K562 (cell line): ENCODE measurements at regions not wholly inside any gene's neighbourhood (a gene's known extent, or its start where the extent isn't known, plus 50 kb on each side); places are given as distances from the start of the nearest gene placed in this dataset.

ENCODE experiments used
- ATAC-seq: fragments of 200-7000 bp; cut with Tn5 transposase; 3 replicates; pipeline ENCODE4 v1.9.1; 2020; ENCODE audit warnings: moderate library complexity
- BruUV-seq: library from RNA; stranded (reverse); fragments of 400-500 nt; replicated peaks from 2 replicates; lab custom pipeline; 2021; lab: Mats Ljungman, UMichigan
- CTCF ChIA-PET: fragments of 300-600 bp; formaldehyde crosslinking; extraction: SDS; loops from one replicate; lab custom pipeline; 2021; ENCODE audit warnings: low intra/inter-chr PET ratio; lab: Yijun Ruan, JAX
- POLR2A ChIA-PET: fragments of 300-600, 350-650 bp; sonication (Branson Sonifier 250); formaldehyde crosslinking; extraction: SDS; loops from one replicate; lab custom pipeline; 2021; ENCODE audit warnings: antibody characterized with exemption, inconsistent platforms; lab: Yijun Ruan, JAX
- DNase-seq, 4 experiments: peaks; one replicate each; pipeline versions ENCODE4 v3.0.0 to v3.0.0-alpha.2; 2011 to 2018; ENCODE audit warnings: low spot score in 3 of 4, mixed read lengths in 3 of 4; ENCODE audit errors: extremely low read depth in 1 of 4
- FAIRE-seq: peaks from 2 replicates; lab custom pipeline; 2011; peaks lifted over from hg19 to GRCh38; lab: Jason Lieb, UNC
- H2AFZ ChIP-seq: 2 replicates; pipeline ENCODE4 v1.6.0; 2011; ENCODE audit warnings: low read depth, low read length, control low read depth, inconsistent platforms
- H3K27ac ChIP-seq: fragments of 200-600 bp; 3 replicates; pipeline ENCODE4 v1.8.0; 2011; ENCODE audit warnings: low read depth, mild to moderate bottlenecking, control low read depth, inconsistent platforms, low read length, moderate library complexity, mixed read lengths; ENCODE audit errors: extremely low read depth
- H3K27me3 ChIP-seq, 2 experiments: fragments of 300-600 bp in 1 of 2; 2 replicates in 1 of 2; 3 replicates in 1 of 2; pipeline versions ENCODE4 v1.6.0 to v1.8.0; 2011; ENCODE audit warnings: inconsistent platforms in 2 of 2, low read length in 2 of 2, mild to moderate bottlenecking in 1 of 2, mixed read lengths in 1 of 2, moderate library complexity in 1 of 2; ENCODE audit not compliant: control insufficient read depth in 2 of 2, insufficient read depth in 2 of 2
- H3K36me3 ChIP-seq: fragments of 300-600 bp; 3 replicates; pipeline ENCODE4 v1.8.0; 2011; ENCODE audit warnings: mild to moderate bottlenecking, low read length, inconsistent platforms; ENCODE audit not compliant: control insufficient read depth, insufficient read depth
- H3K4me1 ChIP-seq, 2 experiments: fragments of 200-600 bp in 1 of 2; replicated peaks in 1 of 2; 2 replicates in 1 of 2; 3 replicates in 1 of 2; pipeline versions ENCODE4 v1.5.1 to v1.8.0; 2011; ENCODE audit warnings: inconsistent platforms in 2 of 2, low read length in 2 of 2, mild to moderate bottlenecking in 1 of 2, mixed read lengths in 1 of 2, moderate library complexity in 1 of 2; ENCODE audit not compliant: control insufficient read depth in 2 of 2, insufficient read depth in 2 of 2
- H3K4me2 ChIP-seq: 2 replicates; pipeline ENCODE4 v1.6.1; 2011; ENCODE audit warnings: low read length, control low read depth, inconsistent platforms, mixed read lengths; ENCODE audit not compliant: insufficient read depth
- H3K4me3 ChIP-seq: fragments of 200-600 bp; sonication (generic), shearing (Covaris generic); 2 replicates; pipeline ENCODE4 v1.5.1; 2016; ENCODE audit warnings: control low read depth, inconsistent platforms
- H3K79me2 ChIP-seq: fragments of 200-600 bp; 3 replicates; pipeline ENCODE4 v1.8.0; 2011; ENCODE audit warnings: low read length, inconsistent platforms; ENCODE audit not compliant: control insufficient read depth, insufficient read depth
- H3K9ac ChIP-seq, 2 experiments: 2 replicates each; pipeline versions ENCODE4 v1.6.0 to v1.6.1; 2011; ENCODE audit warnings: low read depth in 2 of 2, low read length in 2 of 2, control low read depth in 1 of 2, inconsistent platforms in 1 of 2, mild to moderate bottlenecking in 1 of 2, mixed read lengths in 1 of 2; ENCODE audit not compliant: insufficient read depth in 1 of 2
- H3K9me1 ChIP-seq: one replicate; pipeline ENCODE4 v1.6.0; 2011; ENCODE audit warnings: inconsistent platforms, mild to moderate bottlenecking, low read length, moderate library complexity; ENCODE audit not compliant: control insufficient read depth, insufficient read depth
- H3K9me3 ChIP-seq: replicated peaks from 2 replicates; pipeline ENCODE4 v1.5.1; 2011; ENCODE audit warnings: low read depth, low read length, inconsistent platforms; ENCODE audit not compliant: control insufficient read depth, insufficient read depth
- H4K20me1 ChIP-seq: replicated peaks from 2 replicates; pipeline ENCODE4 v1.6.1; 2011; ENCODE audit warnings: low read length, inconsistent platforms, mixed read lengths; ENCODE audit not compliant: control insufficient read depth, insufficient read depth
- AFF4 ChIP-seq: sonication (generic); formaldehyde crosslinking; IDR thresholded peaks from 2 replicates; pipeline ENCODE4 v1.8.0; 2023; ENCODE audit warnings: mild to moderate bottlenecking, missing genetic modification reagents
- ARNT ChIP-seq, 2 experiments: fragments of 450-650 bp; IDR thresholded peaks; 2 replicates each; pipeline ENCODE4 v1.6.1; 2016; ENCODE audit warnings: mild to moderate bottlenecking in 1 of 2
- DACH1 ChIP-seq: fragments of 450-650 bp; IDR thresholded peaks from 2 replicates; pipeline ENCODE4 v1.6.1; 2018; ENCODE audit not compliant: partially characterized antibody
- DNMT1 ChIP-seq: fragments of 450-650 bp; IDR thresholded peaks from 2 replicates; pipeline ENCODE4 v1.6.1; 2016; ENCODE audit warnings: antibody characterized with exemption, mild to moderate bottlenecking
- EHMT2 ChIP-seq: fragments of 450-650 bp; IDR thresholded peaks from 2 replicates; pipeline ENCODE4 v1.6.1; 2018; ENCODE audit warnings: antibody characterized with exemption
- FOXJ2 ChIP-seq: fragments of 200-800 bp; sonication (Bioruptor generic); IDR thresholded peaks from 2 replicates; pipeline ENCODE4 v1.6.1; 2016; ENCODE audit warnings: missing genetic modification characterization, missing compliant biosample characterization
- MLLT1 ChIP-seq, 2 experiments: fragments of 450-650 bp; IDR thresholded peaks; 2 replicates each; pipeline ENCODE4 v1.6.1; 2016
- NCOA1 ChIP-seq: fragments of 450-650 bp; IDR thresholded peaks from 2 replicates; pipeline ENCODE4 v1.6.1; 2016; ENCODE audit warnings: low read depth
- PHB ChIP-seq: fragments of 250-450 bp; sonication (Bioruptor Pico); IDR thresholded peaks from 2 replicates; pipeline ENCODE4 v1.5.0; 2021
- POLR2H ChIP-seq: IDR thresholded peaks from 2 replicates; pipeline ENCODE4 v1.6.1; 2016; ENCODE audit warnings: missing genetic modification characterization, low read depth, mild to moderate bottlenecking, control low read depth, missing compliant biosample characterization, moderate library complexity
- SRF ChIP-seq, 2 experiments: fragments of 250-450, 450-650 bp in 1 of 2; sonication (Bioruptor Pico) in 1 of 2; sonication (generic) in 1 of 2; formaldehyde crosslinking; IDR thresholded peaks; 2 replicates each; pipeline versions ENCODE4 v1.5.0 to v1.5.1; 2020 to 2022; ENCODE audit warnings: mild to moderate bottlenecking in 1 of 2, missing genetic modification reagents in 1 of 2
- WGBS: fragments of 100-300 bp; shearing (Covaris generic); methylation state at CpG from one replicate; pipeline ENCODE4 v1.1.6; 2016; ENCODE audit warnings: low coverage, mixed read lengths; ENCODE audit not compliant: insufficient coverage; ENCODE audit errors: missing lambda C conversion rate; 5-methylcytosine and 5-hydroxymethylcytosine counted together
- in situ Hi-C: fragments of 300-500 bp; cut with MboI; formaldehyde crosslinking; loops from 4 replicates; pipeline ENCODE4 v1.15.0; 2018; ENCODE audit warnings: inconsistent platforms, mixed read lengths
- intact Hi-C: fragments of 100-400 bp; cut with micrococcal nuclease; formaldehyde crosslinking; loops from 2 replicates; pipeline ENCODE4 v1.14.2; 2022
- TF ChIP-seq, protein P1 (sequence below): fragments of 450-650 bp; IDR thresholded peaks from 2 replicates; pipeline ENCODE4 v1.6.1; 2014; ENCODE audit warnings: low read depth, mild to moderate bottlenecking, moderate library complexity, borderline replicate concordance
- TF ChIP-seq, protein P2 (sequence below): sonication (generic); formaldehyde crosslinking; IDR thresholded peaks from 2 replicates; pipeline ENCODE4 v1.8.1; 2023; ENCODE audit warnings: mild to moderate bottlenecking, missing genetic modification reagents

DNA sequence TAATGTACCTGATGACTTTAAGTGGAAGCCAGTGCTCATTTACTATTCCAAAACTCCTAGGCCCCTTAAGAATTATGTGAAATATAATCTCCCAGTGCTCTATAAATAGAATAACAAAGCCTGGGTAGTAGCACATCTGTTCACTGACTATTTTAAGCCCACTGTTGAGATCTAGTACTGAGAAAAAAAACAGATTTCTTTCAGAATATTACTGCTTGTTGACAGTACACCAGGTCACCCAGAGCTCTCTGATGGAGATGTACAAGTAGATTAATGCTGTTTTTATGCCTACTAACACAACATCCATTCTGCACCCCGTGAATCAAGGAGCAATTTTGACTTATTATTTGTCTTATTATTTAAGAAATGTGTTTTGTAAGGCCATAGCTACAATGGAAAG is 75.7 kb downstream of the FAM47C start:
- DNase-seq (no peak), ATAC-seq (no peak), FAIRE-seq (no peak)
- ChIA-PET CTCF (no interaction called here), POLR2A (no interaction called here)
- intact Hi-C loops (no loop called here), in situ Hi-C loops (loop anchor here (5.0 kb wide), 1 partner anchor 208 kb away; no protein-coding TSS in a partner anchor)
- Histone ChIP-seq H3K27ac (no peak overlapping the region), H3K4me2 (no peak overlapping the region), H3K4me3 (no peak overlapping the region), H3K36me3 (no peaks in the 10 kb centered on the region), H3K27me3 (no peaks in the 10 kb centered on the region), H3K79me2 (no peaks in the 10 kb centered on the region), H2AFZ (no peak overlapping the region), H3K9me3 (no peaks in the 10 kb centered on the region), H3K4me1 (no peaks in the 10 kb centered on the region), H3K9me1 (no peaks in the 10 kb centered on the region), H3K9ac (no peak overlapping the region), H4K20me1 (no peaks in the 10 kb centered on the region)
- TF ChIP-seq MLLT1 (IDR thresholded peaks at IDR 0.05) = no peak
- TF ChIP-seq, protein P1, sequence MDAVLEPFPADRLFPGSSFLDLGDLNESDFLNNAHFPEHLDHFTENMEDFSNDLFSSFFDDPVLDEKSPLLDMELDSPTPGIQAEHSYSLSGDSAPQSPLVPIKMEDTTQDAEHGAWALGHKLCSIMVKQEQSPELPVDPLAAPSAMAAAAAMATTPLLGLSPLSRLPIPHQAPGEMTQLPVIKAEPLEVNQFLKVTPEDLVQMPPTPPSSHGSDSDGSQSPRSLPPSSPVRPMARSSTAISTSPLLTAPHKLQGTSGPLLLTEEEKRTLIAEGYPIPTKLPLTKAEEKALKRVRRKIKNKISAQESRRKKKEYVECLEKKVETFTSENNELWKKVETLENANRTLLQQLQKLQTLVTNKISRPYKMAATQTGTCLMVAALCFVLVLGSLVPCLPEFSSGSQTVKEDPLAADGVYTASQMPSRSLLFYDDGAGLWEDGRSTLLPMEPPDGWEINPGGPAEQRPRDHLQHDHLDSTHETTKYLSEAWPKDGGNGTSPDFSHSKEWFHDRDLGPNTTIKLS = no peak
- TF ChIP-seq AFF4 (CRISPR knock-in tag) = no peak
- no peak for TF ChIP-seq PHB (CRISPR knock-in tag)
- no peak for TF ChIP-seq ARNT (IDR thresholded peaks at IDR 0.05)
- no peak for TF ChIP-seq DACH1
- TF ChIP-seq POLR2H (tag) = no peak
- no peak for TF ChIP-seq SRF (CRISPR knock-in tag; IDR thresholded peaks at IDR 0.05)
- TF ChIP-seq, protein P2, sequence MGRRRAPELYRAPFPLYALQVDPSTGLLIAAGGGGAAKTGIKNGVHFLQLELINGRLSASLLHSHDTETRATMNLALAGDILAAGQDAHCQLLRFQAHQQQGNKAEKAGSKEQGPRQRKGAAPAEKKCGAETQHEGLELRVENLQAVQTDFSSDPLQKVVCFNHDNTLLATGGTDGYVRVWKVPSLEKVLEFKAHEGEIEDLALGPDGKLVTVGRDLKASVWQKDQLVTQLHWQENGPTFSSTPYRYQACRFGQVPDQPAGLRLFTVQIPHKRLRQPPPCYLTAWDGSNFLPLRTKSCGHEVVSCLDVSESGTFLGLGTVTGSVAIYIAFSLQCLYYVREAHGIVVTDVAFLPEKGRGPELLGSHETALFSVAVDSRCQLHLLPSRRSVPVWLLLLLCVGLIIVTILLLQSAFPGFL = no peak
- TF ChIP-seq FOXJ2 = no peak
- TF ChIP-seq EHMT2 = no peak
- TF ChIP-seq NCOA1 = no peak
- no peak for TF ChIP-seq DNMT1
- no TSS peak for BruUV-seq
- 0% methylated on average over 1 of the region's 1 CpG for WGBS
